GM23338 (cell line): ENCODE measurements at regions not wholly inside any gene's neighbourhood (a gene's known extent, or its start where the extent isn't known, plus 50 kb on each side); places are given as distances from the start of the nearest gene placed in this dataset.

Experiments
- ATAC-seq: fragments of 200-7000 bp; cut with Tn5 transposase; 3 replicates; pipeline ENCODE4 v1.9.1; 2020
- DNase-seq: peaks from one replicate; pipeline ENCODE4 v3.0.0-alpha.2; 2015; ENCODE audit warnings: low spot score
- H2AFZ ChIP-seq: fragments of 200-600 bp; sonication (generic); 2 replicates; pipeline ENCODE4 v1.8.0; 2016; ENCODE audit warnings: antibody characterized with exemption, mild to moderate bottlenecking, moderate library complexity
- H3F3A ChIP-seq: fragments of 200-600 bp; sonication (generic); replicated peaks from 2 replicates; pipeline ENCODE4 v1.8.0; 2017; ENCODE audit warnings: antibody characterized with exemption, mixed run types, low read depth
- H3K27ac ChIP-seq: fragments of 200-600 bp; sonication (generic); 2 replicates; pipeline ENCODE4 v1.6.1; 2016; ENCODE audit warnings: low read depth
- H3K27me3 ChIP-seq: fragments of 200-600 bp; sonication (generic); 2 replicates; pipeline ENCODE4 v1.8.0; 2016; ENCODE audit warnings: mild to moderate bottlenecking, mixed run types, moderate library complexity; ENCODE audit not compliant: insufficient read depth
- H3K36me3 ChIP-seq: fragments of 200-600 bp; sonication (generic); 2 replicates; pipeline ENCODE4 v1.8.0; 2016; ENCODE audit warnings: mild to moderate bottlenecking; ENCODE audit not compliant: insufficient read depth
- H3K4me1 ChIP-seq: fragments of 200-600 bp; sonication (generic); 2 replicates; pipeline ENCODE4 v1.8.0; 2016; ENCODE audit warnings: mild to moderate bottlenecking, moderate library complexity; ENCODE audit not compliant: insufficient read depth
- H3K4me2 ChIP-seq: fragments of 200-600 bp; sonication (generic); 2 replicates; pipeline ENCODE4 v1.7.1; 2017; ENCODE audit warnings: mixed run types
- H3K4me3 ChIP-seq: fragments of 200-600 bp; sonication (generic); 2 replicates; pipeline ENCODE4 v1.6.1; 2016; ENCODE audit warnings: mixed run types
- H3K79me2 ChIP-seq: fragments of 200-600 bp; sonication (generic); replicated peaks from 2 replicates; pipeline ENCODE4 v1.8.0; 2017; ENCODE audit warnings: mild to moderate bottlenecking; ENCODE audit not compliant: insufficient read depth
- H3K9me2 ChIP-seq: fragments of 200-600 bp; sonication (generic); 2 replicates; pipeline ENCODE4 v1.8.0; 2017; ENCODE audit not compliant: insufficient read depth
- H4K20me1 ChIP-seq: fragments of 200-600 bp; sonication (generic); replicated peaks from 2 replicates; pipeline ENCODE4 v1.8.0; 2017; ENCODE audit warnings: mild to moderate bottlenecking; ENCODE audit not compliant: insufficient read depth
- H3K27ac Mint-ChIP-seq: 2 replicates; pipeline ENCODE4 v1.8.0; 2020; ENCODE audit warnings: inconsistent platforms, mild to moderate bottlenecking, moderate library complexity, mixed read lengths
- H3K27me3 Mint-ChIP-seq: 3 replicates; pipeline ENCODE4 v1.8.0; 2022; ENCODE audit warnings: low read depth, mild to moderate bottlenecking, moderate library complexity, mixed read lengths, inconsistent platforms; ENCODE audit not compliant: insufficient read depth, poor library complexity
- H3K36me3 Mint-ChIP-seq: 3 replicates; pipeline ENCODE4 v1.8.0; 2021; ENCODE audit warnings: low read depth, mild to moderate bottlenecking, inconsistent platforms, moderate library complexity, mixed read lengths
- H3K4me1 Mint-ChIP-seq: 3 replicates; pipeline ENCODE4 v1.8.0; 2020; ENCODE audit warnings: mild to moderate bottlenecking, inconsistent platforms, mixed read lengths
- H3K4me3 Mint-ChIP-seq: 3 replicates; pipeline ENCODE4 v1.8.0; 2021; ENCODE audit warnings: moderate library complexity, mild to moderate bottlenecking, inconsistent platforms, mixed read lengths
- H3K9me3 Mint-ChIP-seq: 3 replicates; pipeline ENCODE4 v1.8.0; 2020; ENCODE audit warnings: moderate library complexity, mild to moderate bottlenecking, inconsistent platforms, mixed read lengths
- CREB1 ChIP-seq: fragments of 250-450 bp; sonication (Bioruptor Pico); IDR thresholded peaks from 2 replicates; pipeline ENCODE4 v1.5.0; 2020; ENCODE audit warnings: low read depth, mild to moderate bottlenecking, moderate library complexity
- ETS1 ChIP-seq: IDR thresholded peaks from 2 replicates; pipeline ENCODE4 v1.6.1; 2016; ENCODE audit warnings: antibody characterized with exemption
- EZH2 ChIP-seq: fragments of 200-600 bp; sonication (generic); IDR thresholded peaks from one replicate; pipeline ENCODE4 v1.8.0; 2017; ENCODE audit warnings: antibody characterized with exemption, mild to moderate bottlenecking, low read depth; ENCODE audit not compliant: unreplicated experiment
- EZH2phosphoT487 ChIP-seq: fragments of 200-600 bp; sonication (generic); IDR thresholded peaks from one replicate; pipeline ENCODE4 v1.8.1; 2018; ENCODE audit warnings: antibody characterized with exemption; ENCODE audit not compliant: unreplicated experiment
- JUNB ChIP-seq: IDR thresholded peaks from one replicate; pipeline ENCODE4 v1.6.1; 2016; ENCODE audit warnings: antibody characterized with exemption; ENCODE audit not compliant: unreplicated experiment
- NANOG ChIP-seq: IDR thresholded peaks from 2 replicates; pipeline ENCODE4 v1.6.1; 2016; ENCODE audit warnings: antibody characterized with exemption, borderline replicate concordance
- POLR2AphosphoS5 ChIP-seq: IDR thresholded peaks from 2 replicates; pipeline ENCODE4 v1.6.1; 2016; ENCODE audit warnings: antibody characterized with exemption, low read depth
- REST ChIP-seq: IDR thresholded peaks from one replicate; pipeline ENCODE4 v1.6.1; 2018; ENCODE audit warnings: antibody characterized with exemption; ENCODE audit not compliant: unreplicated experiment
- ZNF114 ChIP-seq: fragments of 250-450 bp; sonication (Bioruptor Pico); IDR thresholded peaks from 2 replicates; pipeline ENCODE4 v1.5.0; 2020; ENCODE audit warnings: mild to moderate bottlenecking, moderate library complexity
- ZNF331 ChIP-seq: fragments of 250-450 bp; sonication (Bioruptor Pico); IDR thresholded peaks from 2 replicates; pipeline ENCODE4 v1.5.0; 2020; ENCODE audit warnings: low read depth, mild to moderate bottlenecking, moderate library complexity
- TF ChIP-seq, protein P1 (sequence below): fragments of 250-450 bp; sonication (Bioruptor Pico); IDR thresholded peaks from 2 replicates; pipeline ENCODE4 v1.5.0; 2020; ENCODE audit warnings: mild to moderate bottlenecking, moderate library complexity

DNA sequence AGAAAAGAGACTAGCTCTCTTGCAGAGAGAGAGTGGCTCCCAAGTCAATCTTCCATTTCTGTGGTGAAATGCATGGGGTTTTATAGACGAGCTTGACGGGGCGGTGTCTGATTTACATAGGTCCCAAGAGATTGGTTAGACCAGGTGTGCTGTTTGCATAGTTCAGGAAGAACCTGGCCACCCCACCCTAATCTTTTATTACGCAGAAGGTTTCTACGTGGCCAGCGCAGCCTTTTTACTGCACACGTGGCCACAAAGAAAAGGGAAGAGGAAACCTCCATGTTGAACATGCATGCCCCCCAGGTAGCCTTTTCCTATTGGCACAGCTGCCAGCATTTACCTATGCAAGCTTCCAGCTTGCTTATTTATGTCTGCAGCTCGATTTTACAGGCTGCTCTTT is 92.1 kb downstream of the CAVIN4 start (continued):
- TF ChIP-seq ETS1: no peak
- no peak for TF ChIP-seq POLR2AphosphoS5
- TF ChIP-seq EZH2phosphoT487: no peak
- TF ChIP-seq JUNB: no peak
- no peak for TF ChIP-seq ZNF331

GRCh38 chr9:100670719-100671118 is 92.8 kb downstream of the CAVIN4 start:
- H3K4me3 Mint-ChIP-seq: peak overlapping the region; percentile 16; the same call in 1 of the 3 replicates
- H2AFZ ChIP-seq: no peak overlapping the region
- peak; percentile 46; the same call in 2 of the 3 replicates for ATAC-seq
- peak overlapping the region; percentile 83 for H3K27ac ChIP-seq
- H3K4me2 ChIP-seq: peak overlapping the region; percentile 33
- peaks cover 30% of the 10 kb centered on the region for H3K9me3 Mint-ChIP-seq
- H3K4me1 ChIP-seq: peaks cover 36% of the 10 kb centered on the region
- no peaks in the 10 kb centered on the region for H4K20me1 ChIP-seq
- peaks cover 7% of the 10 kb centered on the region for H3K9me2 ChIP-seq
- peak; percentile 44 for DNase-seq
- H3K27ac Mint-ChIP-seq: peak overlapping the region; percentile 93
- H3K79me2 ChIP-seq: no peaks in the 10 kb centered on the region
- H3K36me3 Mint-ChIP-seq: peaks cover 25% of the 10 kb centered on the region
- H3K36me3 ChIP-seq: no peaks in the 10 kb centered on the region
- H3K4me3 ChIP-seq: no peak overlapping the region
- TF ChIP-seq NANOG (no peak), ETS1 (no peak), REST (no peak), EZH2 (no peak), ZNF114 (CRISPR knock-in tag) (no peak), CREB1 (CRISPR knock-in tag) (no peak), JUNB (no peak), POLR2AphosphoS5 (no peak)
- TF ChIP-seq, protein P1, sequence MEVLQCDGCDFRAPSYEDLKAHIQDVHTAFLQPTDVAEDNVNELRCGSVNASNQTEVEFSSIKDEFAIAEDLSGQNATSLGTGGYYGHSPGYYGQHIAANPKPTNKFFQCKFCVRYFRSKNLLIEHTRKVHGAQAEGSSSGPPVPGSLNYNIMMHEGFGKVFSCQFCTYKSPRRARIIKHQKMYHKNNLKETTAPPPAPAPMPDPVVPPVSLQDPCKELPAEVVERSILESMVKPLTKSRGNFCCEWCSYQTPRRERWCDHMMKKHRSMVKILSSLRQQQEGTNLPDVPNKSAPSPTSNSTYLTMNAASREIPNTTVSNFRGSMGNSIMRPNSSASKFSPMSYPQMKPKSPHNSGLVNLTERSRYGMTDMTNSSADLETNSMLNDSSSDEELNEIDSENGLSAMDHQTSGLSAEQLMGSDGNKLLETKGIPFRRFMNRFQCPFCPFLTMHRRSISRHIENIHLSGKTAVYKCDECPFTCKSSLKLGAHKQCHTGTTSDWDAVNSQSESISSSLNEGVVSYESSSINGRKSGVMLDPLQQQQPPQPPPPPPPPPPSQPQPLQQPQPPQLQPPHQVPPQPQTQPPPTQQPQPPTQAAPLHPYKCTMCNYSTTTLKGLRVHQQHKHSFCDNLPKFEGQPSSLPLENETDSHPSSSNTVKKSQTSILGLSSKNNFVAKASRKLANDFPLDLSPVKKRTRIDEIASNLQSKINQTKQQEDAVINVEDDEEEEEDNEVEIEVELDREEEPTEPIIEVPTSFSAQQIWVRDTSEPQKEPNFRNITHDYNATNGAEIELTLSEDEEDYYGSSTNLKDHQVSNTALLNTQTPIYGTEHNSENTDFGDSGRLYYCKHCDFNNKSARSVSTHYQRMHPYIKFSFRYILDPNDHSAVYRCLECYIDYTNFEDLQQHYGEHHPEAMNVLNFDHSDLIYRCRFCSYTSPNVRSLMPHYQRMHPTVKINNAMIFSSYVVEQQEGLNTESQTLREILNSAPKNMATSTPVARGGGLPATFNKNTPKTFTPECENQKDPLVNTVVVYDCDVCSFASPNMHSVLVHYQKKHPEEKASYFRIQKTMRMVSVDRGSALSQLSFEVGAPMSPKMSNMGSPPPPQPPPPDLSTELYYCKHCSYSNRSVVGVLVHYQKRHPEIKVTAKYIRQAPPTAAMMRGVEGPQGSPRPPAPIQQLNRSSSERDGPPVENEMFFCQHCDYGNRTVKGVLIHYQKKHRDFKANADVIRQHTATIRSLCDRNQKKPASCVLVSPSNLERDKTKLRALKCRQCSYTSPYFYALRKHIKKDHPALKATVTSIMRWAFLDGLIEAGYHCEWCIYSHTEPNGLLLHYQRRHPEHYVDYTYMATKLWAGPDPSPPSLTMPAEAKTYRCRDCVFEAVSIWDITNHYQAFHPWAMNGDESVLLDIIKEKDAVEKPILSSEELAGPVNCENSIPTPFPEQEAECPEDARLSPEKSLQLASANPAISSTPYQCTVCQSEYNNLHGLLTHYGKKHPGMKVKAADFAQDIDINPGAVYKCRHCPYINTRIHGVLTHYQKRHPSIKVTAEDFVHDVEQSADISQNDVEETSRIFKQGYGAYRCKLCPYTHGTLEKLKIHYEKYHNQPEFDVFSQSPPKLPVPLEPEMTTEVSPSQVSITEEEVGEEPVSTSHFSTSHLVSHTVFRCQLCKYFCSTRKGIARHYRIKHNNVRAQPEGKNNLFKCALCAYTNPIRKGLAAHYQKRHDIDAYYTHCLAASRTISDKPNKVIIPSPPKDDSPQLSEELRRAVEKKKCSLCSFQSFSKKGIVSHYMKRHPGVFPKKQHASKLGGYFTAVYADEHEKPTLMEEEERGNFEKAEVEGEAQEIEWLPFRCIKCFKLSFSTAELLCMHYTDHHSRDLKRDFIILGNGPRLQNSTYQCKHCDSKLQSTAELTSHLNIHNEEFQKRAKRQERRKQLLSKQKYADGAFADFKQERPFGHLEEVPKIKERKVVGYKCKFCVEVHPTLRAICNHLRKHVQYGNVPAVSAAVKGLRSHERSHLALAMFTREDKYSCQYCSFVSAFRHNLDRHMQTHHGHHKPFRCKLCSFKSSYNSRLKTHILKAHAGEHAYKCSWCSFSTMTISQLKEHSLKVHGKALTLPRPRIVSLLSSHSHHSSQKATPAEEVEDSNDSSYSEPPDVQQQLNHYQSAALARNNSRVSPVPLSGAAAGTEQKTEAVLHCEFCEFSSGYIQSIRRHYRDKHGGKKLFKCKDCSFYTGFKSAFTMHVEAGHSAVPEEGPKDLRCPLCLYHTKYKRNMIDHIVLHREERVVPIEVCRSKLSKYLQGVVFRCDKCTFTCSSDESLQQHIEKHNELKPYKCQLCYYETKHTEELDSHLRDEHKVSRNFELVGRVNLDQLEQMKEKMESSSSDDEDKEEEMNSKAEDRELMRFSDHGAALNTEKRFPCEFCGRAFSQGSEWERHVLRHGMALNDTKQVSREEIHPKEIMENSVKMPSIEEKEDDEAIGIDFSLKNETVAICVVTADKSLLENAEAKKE (CRISPR knock-in tag): no peak
- H3K27me3 ChIP-seq: no peaks in the 10 kb centered on the region
- no peaks in the 10 kb centered on the region for H3F3A ChIP-seq
- peaks cover 36% of the 10 kb centered on the region for H3K4me1 Mint-ChIP-seq
- H3K27me3 Mint-ChIP-seq: peaks cover 7% of the 10 kb centered on the region
